ENCODE measurements at regions not wholly inside any gene's neighbourhood (a gene's known extent, or its start where the extent isn't known, plus 50 kb on each side); places are given as distances from the start of the nearest gene placed in this dataset.

GRCh38 chr9:28999057-28999456 lies 1425.8 kb upstream of the C9orf72 start:
- Histone ChIP-seq H3K4me3 (ENCODE audit: low read depth, low read length) (no peak overlapping the region), H3K36me3 (ENCODE audit: control insufficient read depth, insufficient read depth, low read length) (no peaks in the 10 kb centered on the region)
- no peak for DNase-seq (ENCODE audit: low read depth)

GRCh38 chr9:28999806-29000205 lies 1426.5 kb upstream of the C9orf72 start:
- no peaks in the 10 kb centered on the region for H3K36me3 ChIP-seq (ENCODE audit: control insufficient read depth, insufficient read depth, low read length)
- TF ChIP-seq CTCF (IDR thresholded peaks at IDR 0.05; ENCODE audit: insufficient read depth, low read length, poor library complexity, severe bottlenecking): no peak
- no peak for DNase-seq (ENCODE audit: low read depth)
- no peak overlapping the region for H3K4me3 ChIP-seq (ENCODE audit: low read depth, low read length)
- no peaks in the 10 kb centered on the region for H3K27me3 ChIP-seq (ENCODE audit: control insufficient read depth, insufficient read depth, low read length)

More at GRCh38 chr9:28999057-28999456, 1425.8 kb upstream of the C9orf72 start:
- no peak for TF ChIP-seq CTCF (IDR thresholded peaks at IDR 0.05; ENCODE audit: insufficient read depth, low read length, poor library complexity, severe bottlenecking)
- H3K27me3 ChIP-seq (ENCODE audit: control insufficient read depth, insufficient read depth, low read length): no peaks in the 10 kb centered on the region

GRCh38 chr9:29001006-29001405 lies 1427.7 kb upstream of the C9orf72 start:
- DNase-seq (ENCODE audit: low read depth): no peak
- Histone ChIP-seq H3K36me3 (ENCODE audit: control insufficient read depth, insufficient read depth, low read length) (no peaks in the 10 kb centered on the region), H3K27me3 (ENCODE audit: control insufficient read depth, insufficient read depth, low read length) (no peaks in the 10 kb centered on the region), H3K4me3 (ENCODE audit: low read depth, low read length) (no peak overlapping the region)
- TF ChIP-seq CTCF (IDR thresholded peaks at IDR 0.05; ENCODE audit: insufficient read depth, low read length, poor library complexity, severe bottlenecking): no peak

- no peaks in the 10 kb centered on the region for H3K27me3 ChIP-seq (ENCODE audit: control insufficient read depth, insufficient read depth, low read length)
- TF ChIP-seq CTCF (IDR thresholded peaks at IDR 0.05; ENCODE audit: insufficient read depth, low read length, poor library complexity, severe bottlenecking): no peak
- no peak overlapping the region for H3K4me3 ChIP-seq (ENCODE audit: low read depth, low read length)
- no peaks in the 10 kb centered on the region for H3K36me3 ChIP-seq (ENCODE audit: control insufficient read depth, insufficient read depth, low read length)
- DNase-seq (ENCODE audit: low read depth): no peak
These were observed 1431.7 kb upstream of the C9orf72 start for GRCh38 chr9:29004988-29005387.

GRCh38 chr9:29006628-29007027 lies 1433.3 kb upstream of the C9orf72 start:
- Histone ChIP-seq H3K36me3 (ENCODE audit: control insufficient read depth, insufficient read depth, low read length) (no peaks in the 10 kb centered on the region), H3K4me3 (ENCODE audit: low read depth, low read length) (no peak overlapping the region), H3K27me3 (ENCODE audit: control insufficient read depth, insufficient read depth, low read length) (no peaks in the 10 kb centered on the region)
- no peak for TF ChIP-seq CTCF (IDR thresholded peaks at IDR 0.05; ENCODE audit: insufficient read depth, low read length, poor library complexity, severe bottlenecking)
- DNase-seq (ENCODE audit: low read depth): no peak

- Histone ChIP-seq H3K36me3 (ENCODE audit: control insufficient read depth, insufficient read depth, low read length) (no peaks in the 10 kb centered on the region), H3K27me3 (ENCODE audit: control insufficient read depth, insufficient read depth, low read length) (no peaks in the 10 kb centered on the region), H3K4me3 (ENCODE audit: low read depth, low read length) (no peak overlapping the region)
- no peak for TF ChIP-seq CTCF (IDR thresholded peaks at IDR 0.05; ENCODE audit: insufficient read depth, low read length, poor library complexity, severe bottlenecking)
- no peak for DNase-seq (ENCODE audit: low read depth)
These were observed 1439.6 kb upstream of the C9orf72 start for GRCh38 chr9:29012911-29013310.

Data from kidney epithelial cell (primary cell).